ENCODE measurements at regions not wholly inside any gene's neighbourhood (a gene's known extent, or its start where the extent isn't known, plus 50 kb on each side); places are given as distances from the start of the nearest gene placed in this dataset.
A peak's percentile ranks its signal among the peaks of the same experiment; 100 is the strongest.

- DNase-seq, result peak; percentile 42
These were observed 68.9 kb downstream of the NCR2 start for GRCh38 chr6:41404182-41404845.

GRCh38 chr6:41405941-41406727 lies 70.7 kb downstream of the NCR2 start:
- DNase-seq, result peak; percentile 65

- DNase-seq, result peak; percentile 76
These were observed 71.5 kb downstream of the NCR2 start for GRCh38 chr6:41406728-41407489.

- peak; percentile 62 for DNase-seq
These were observed 73.2 kb downstream of the NCR2 start for GRCh38 chr6:41408576-41408975.

GRCh38 chr6:41408982-41409381 lies 73.6 kb downstream of the NCR2 start:
- DNase-seq, result no peak

- no peak for DNase-seq
These were observed 74.1 kb downstream of the NCR2 start for GRCh38 chr6:41409489-41409888.

- no peak for DNase-seq
These were observed 76.6 kb downstream of the NCR2 start for GRCh38 chr6:41411961-41412360.

- DNase-seq, result no peak
These were observed 77.8 kb downstream of the NCR2 start for GRCh38 chr6:41413250-41413649.

GRCh38 chr6:41416501-41416837 lies 81.1 kb downstream of the NCR2 start:
- DNase-seq, result no peak

- DNase-seq, result no peak
These were observed 83.3 kb downstream of the NCR2 start for GRCh38 chr6:41418741-41419140.

GRCh38 chr6:41419385-41419784 lies 84.0 kb downstream of the NCR2 start:
- no peak for DNase-seq

GRCh38 chr6:41420186-41420585 lies 84.8 kb downstream of the NCR2 start:
- DNase-seq, result no peak

- no peak for DNase-seq
These were observed 86.8 kb downstream of the NCR2 start for GRCh38 chr6:41422161-41422560.

- no peak for DNase-seq
These were observed 87.6 kb downstream of the NCR2 start for GRCh38 chr6:41423002-41423401.

- peak; percentile 86 for DNase-seq
These were observed 89.1 kb downstream of the NCR2 start for GRCh38 chr6:41424370-41425058.

GRCh38 chr6:41425511-41425910 lies 90.1 kb downstream of the NCR2 start:
- DNase-seq, result no peak

GRCh38 chr6:41426438-41426851 lies 91.0 kb downstream of the NCR2 start:
- DNase-seq, result peak; percentile 46

GRCh38 chr6:41426888-41427641 lies 91.7 kb downstream of the NCR2 start:
- DNase-seq, result no peak

- DNase-seq, result peak; percentile 81
These were observed 92.4 kb downstream of the NCR2 start for GRCh38 chr6:41427642-41428335.

- DNase-seq, result peak; percentile 92
These were observed 93.1 kb downstream of the NCR2 start for GRCh38 chr6:41428336-41428995.

GRCh38 chr6:41428996-41429421 lies 93.6 kb downstream of the NCR2 start:
- peak; percentile 85 for DNase-seq

Data from right hindlimb (tissue), 1 donor.